ENCODE measurements at regions not wholly inside any gene's neighbourhood (a gene's known extent, or its start where the extent isn't known, plus 50 kb on each side); places are given as distances from the start of the nearest gene placed in this dataset.
"Not testable (repeated sequence)": the region's sequence is repeated elsewhere in the genome, so short reads cannot be mapped to it uniquely, and the experiment has no call there.

GRCh38 chr5:89711526-89711925, 698.0 kb downstream of the CETN3 start:
- no peak for DNase-seq

GRCh38 chr5:89710006-89710405, 699.5 kb downstream of the CETN3 start:
- DNase-seq, result no peak

- DNase-seq, result no peak
These were observed 701.7 kb downstream of the CETN3 start for GRCh38 chr5:89707891-89708290.

- DNase-seq, result no peak
These were observed 702.8 kb downstream of the CETN3 start for GRCh38 chr5:89706731-89707130.

GRCh38 chr5:89703817-89704216, 705.7 kb downstream of the CETN3 start:
- DNase-seq, result no peak

- no peak for DNase-seq
These were observed 711.5 kb downstream of the CETN3 start for GRCh38 chr5:89698028-89698427.

- no peak for DNase-seq
These were observed 712.0 kb downstream of the CETN3 start for GRCh38 chr5:89697581-89697980.

GRCh38 chr5:89695371-89695770, 714.2 kb downstream of the CETN3 start:
- DNase-seq, result no peak

- DNase-seq, result peak; percentile 70
These were observed 715.5 kb downstream of the CETN3 start for GRCh38 chr5:89694026-89694550.

GRCh38 chr5:89690331-89690730, 719.2 kb downstream of the CETN3 start:
- DNase-seq, result no peak

GRCh38 chr5:89686081-89686765, 723.3 kb downstream of the CETN3 start:
- DNase-seq, result no peak

GRCh38 chr5:89676634-89677033, 732.9 kb downstream of the CETN3 start:
- no peak for DNase-seq

GRCh38 chr5:89673019-89673418, 736.5 kb downstream of the CETN3 start:
- DNase-seq, result no peak

GRCh38 chr5:89668821-89669220, 740.7 kb downstream of the CETN3 start:
- DNase-seq, result no peak

GRCh38 chr5:89662499-89662898, 747.1 kb downstream of the CETN3 start:
- no peak for DNase-seq

GRCh38 chr5:89638871-89639270, 755.9 kb upstream of the MEF2C start:
- DNase-seq, result no peak

GRCh38 chr5:89634176-89634575, 751.2 kb upstream of the MEF2C start:
- DNase-seq, result not testable (repeated sequence)

- not testable (repeated sequence) for DNase-seq
These were observed 747.1 kb upstream of the MEF2C start for GRCh38 chr5:89630064-89630463.

GRCh38 chr5:89628876-89629635, 746.1 kb upstream of the MEF2C start:
- no peak for DNase-seq

- no peak for DNase-seq
These were observed 733.0 kb upstream of the MEF2C start for GRCh38 chr5:89615839-89616518.

- no peak for DNase-seq
These were observed 730.4 kb upstream of the MEF2C start for GRCh38 chr5:89613222-89613956.

GRCh38 chr5:89606939-89607534, 724.1 kb upstream of the MEF2C start:
- DNase-seq, result no peak

GRCh38 chr5:89604342-89604741, 721.4 kb upstream of the MEF2C start:
- DNase-seq, result no peak

All from NCI-H1048 (cell line).